OCI-M2 (cell line): ENCODE measurements at regions not wholly inside any gene's neighbourhood (a gene's known extent, or its start where the extent isn't known, plus 50 kb on each side); places are given as distances from the start of the nearest gene placed in this dataset.

Experiments
- DNase-seq: peaks from one replicate; lab custom pipeline; 2025; ENCODE audit not compliant: unreplicated experiment; lab: John Stamatoyannopoulos, UW

- DNase-seq = no peak
Measured at GRCh38 chr2:217185265-217185995, 325.6 kb upstream of the TNP1 start.

DNA sequence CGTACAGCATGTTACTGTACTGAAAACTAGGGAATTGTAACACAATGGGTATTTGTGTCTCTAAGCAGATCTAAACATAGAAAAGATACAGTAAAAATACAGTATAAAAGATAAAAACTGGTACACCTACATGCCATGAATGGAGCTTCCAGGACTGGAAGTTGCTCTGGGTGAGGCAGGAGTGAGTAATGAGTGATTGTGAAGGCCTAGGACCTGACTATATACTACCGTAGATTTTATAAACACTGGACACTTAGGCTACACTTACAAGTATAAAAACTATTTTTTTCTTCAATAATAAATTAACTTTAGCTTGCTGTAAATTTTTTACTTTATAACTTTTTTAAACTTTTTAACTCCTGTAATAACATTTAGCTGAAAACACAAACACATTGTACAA, 324.4 kb upstream of the TNP1 start:
- no peak for DNase-seq

DNA sequence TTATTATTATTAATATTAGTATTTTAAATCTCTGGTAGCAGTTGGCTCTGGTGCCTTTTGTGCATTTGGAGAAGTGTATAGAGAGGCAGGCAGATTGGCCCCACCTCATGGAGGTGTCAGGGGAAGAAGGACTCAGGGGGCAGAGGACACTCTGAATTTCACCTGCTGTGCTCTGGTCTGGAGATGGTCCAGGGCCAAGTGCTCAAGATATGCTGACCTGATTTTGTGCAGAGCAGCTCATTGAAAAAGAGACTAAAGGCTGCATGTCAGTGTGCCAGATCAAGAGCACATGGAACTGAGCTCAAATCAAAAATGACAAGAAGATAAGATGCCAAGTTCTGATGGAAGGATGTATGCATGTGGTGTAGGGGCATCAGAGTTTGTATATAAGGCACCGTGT, 323.6 kb upstream of the TNP1 start:
- no peak for DNase-seq

- DNase-seq = no peak
Measured at GRCh38 chr2:217182926-217183325, 323.1 kb upstream of the TNP1 start.

DNA sequence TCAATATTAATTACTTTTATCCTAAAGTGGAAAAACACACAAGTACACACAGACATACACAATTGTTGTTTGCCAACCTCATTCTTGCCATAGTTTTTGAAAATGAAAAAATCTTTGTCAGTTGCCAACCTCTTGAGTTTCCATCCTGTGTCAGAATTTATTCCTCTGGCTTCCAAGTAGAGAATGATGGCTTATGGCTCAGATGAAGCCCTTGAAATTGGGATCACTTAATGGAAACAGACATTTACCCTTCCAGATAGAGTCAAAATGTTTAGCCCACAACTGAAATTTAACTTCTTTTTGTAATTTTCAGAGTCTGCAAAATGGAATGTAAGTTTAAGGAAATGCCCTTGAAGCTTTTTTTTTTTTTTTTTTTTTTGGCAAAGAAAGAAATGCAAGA, 321.6 kb upstream of the TNP1 start:
- no peak for DNase-seq

DNA sequence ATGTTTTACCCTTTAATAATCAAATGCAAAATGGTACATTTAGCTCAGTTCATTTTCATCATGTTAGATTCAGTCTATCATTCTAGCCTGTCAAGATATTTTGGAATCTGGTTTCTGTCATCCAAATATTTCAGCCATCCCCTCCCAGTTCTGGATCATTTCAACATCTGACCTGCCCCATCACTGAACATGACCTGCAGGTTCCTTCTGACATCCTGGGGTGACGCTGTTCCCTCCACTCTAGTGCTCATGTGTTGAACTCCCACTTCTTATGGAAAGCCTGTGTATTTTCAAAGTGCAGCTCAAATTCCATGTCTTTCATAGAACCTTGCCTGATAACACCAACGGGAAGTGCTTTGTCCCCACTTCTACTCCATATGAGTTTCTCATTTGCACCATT, 320.0 kb upstream of the TNP1 start:
- no peak for DNase-seq

GRCh38 chr2:217178341-217178740, 318.5 kb upstream of the TNP1 start:
- DNase-seq = no peak

GRCh38 chr2:217177720-217178119, 317.9 kb upstream of the TNP1 start:
- DNase-seq = no peak

DNA sequence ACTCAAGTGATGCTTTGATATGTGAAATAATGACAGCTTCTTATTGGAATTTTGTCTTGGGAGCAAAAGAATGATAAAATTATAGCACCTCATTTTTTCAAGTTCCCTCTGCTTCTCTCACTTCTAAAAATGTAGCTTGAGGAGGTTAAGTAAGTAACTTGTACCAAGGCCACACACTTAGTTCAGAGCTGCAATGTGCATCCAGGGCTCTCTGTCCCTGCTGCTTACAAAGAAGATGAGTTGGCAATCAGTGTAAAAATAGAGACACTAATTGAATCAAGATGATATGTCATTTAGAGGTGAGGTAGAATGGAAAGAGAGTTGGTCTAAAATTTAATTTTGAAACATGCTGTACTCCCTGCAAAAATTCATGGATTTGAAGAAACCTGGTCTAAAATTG, 312.0 kb upstream of the TNP1 start:
- DNase-seq = no peak

- no peak for DNase-seq
Measured at GRCh38 chr2:217168496-217168895, 308.6 kb upstream of the TNP1 start.

DNA sequence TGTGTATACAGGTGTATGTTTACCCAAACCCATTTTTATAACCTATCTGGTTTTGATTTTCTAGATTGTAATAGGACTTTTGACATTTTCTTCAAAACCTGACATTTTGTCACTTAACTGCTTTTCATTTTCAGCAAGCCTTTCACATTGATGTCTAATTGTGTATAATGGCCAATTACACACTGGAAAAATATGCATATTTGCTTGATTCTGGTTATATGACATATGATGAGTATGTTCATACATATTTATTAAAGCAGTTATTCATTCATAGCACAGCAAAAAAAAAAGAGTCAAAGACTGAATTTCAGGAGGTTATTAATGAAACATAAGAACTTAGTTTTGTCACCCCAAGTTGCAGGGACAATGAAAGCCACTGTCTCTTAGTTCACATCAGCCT, 307.7 kb upstream of the TNP1 start:
- DNase-seq = no peak

- no peak for DNase-seq
Measured at GRCh38 chr2:217166241-217166850, 306.5 kb upstream of the TNP1 start.

- DNase-seq = no peak
Measured at GRCh38 chr2:217165547-217165946, 305.7 kb upstream of the TNP1 start.

DNA sequence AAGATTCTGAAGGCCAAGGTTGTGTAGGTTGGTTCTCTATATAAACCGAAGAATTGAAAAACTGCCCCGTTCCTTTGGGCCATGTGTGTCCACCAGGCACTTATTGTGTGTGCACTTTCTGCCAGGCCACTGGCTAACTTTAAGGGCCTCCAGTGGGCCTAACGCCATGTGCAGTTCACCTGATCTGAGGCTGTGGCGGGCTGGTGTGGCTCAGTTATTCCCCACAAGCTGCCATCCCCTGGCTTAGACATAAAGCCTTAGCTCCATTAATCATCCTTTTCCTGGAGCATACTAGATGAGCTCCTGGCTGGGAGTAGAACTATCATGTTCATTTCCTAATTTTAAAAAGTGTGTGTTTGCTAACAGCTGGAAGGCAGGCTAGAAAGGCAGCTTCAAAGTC, 304.1 kb upstream of the TNP1 start:
- DNase-seq = no peak

DNA sequence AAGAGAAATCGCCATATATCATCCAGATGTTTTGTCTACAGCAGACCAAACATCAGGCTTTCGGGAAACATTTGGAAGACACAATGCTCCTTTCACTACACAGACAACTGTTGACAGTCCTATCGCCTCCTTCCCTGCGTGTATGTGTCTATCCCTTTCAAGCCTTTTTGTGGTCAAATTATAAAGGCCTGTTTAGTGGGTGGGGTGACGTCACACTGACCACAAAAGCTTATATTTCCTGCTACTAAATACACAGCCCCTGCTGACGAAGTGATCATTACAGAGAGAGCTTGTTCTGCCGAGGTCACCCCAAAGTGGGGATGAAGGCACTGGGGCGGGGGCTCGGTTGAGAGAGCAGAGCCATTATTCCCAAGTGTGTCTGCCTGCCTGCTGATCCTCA, 302.7 kb upstream of the TNP1 start:
- no peak for DNase-seq

GRCh38 chr2:217160978-217161973, 301.4 kb upstream of the TNP1 start:
- no peak for DNase-seq

DNA sequence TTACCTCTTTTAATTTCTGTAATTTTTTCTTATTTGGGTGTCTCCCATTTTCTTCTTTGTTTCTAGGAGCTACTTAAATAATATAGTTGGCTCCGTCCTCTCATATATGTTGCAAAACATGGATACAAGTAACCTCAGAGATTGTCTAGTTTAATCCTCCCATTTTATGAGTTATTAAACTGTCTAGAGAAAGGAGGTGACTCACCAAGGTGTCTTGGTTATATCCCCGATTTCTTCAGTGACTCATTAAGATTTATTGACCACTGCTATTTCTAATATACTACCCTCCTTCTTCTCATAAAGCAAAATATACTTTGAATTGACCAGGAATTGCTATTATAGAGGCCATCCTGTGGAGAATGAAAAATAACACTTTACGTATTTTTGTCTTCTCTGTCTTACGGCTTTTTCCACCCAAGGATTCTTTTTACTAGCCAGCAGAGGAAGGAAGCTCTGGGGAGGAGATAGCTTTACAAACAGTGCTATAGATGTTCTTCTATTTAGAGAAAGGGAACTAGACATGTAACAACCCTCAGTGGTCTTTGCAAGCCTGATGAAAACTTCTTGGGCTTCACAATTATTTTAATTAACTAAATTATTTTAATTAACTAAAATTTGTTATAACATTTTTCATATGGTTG, 300.4 kb upstream of the TNP1 start:
- DNase-seq = no peak

GRCh38 chr2:217158928-217159327, 299.1 kb upstream of the TNP1 start:
- no peak for DNase-seq

DNA sequence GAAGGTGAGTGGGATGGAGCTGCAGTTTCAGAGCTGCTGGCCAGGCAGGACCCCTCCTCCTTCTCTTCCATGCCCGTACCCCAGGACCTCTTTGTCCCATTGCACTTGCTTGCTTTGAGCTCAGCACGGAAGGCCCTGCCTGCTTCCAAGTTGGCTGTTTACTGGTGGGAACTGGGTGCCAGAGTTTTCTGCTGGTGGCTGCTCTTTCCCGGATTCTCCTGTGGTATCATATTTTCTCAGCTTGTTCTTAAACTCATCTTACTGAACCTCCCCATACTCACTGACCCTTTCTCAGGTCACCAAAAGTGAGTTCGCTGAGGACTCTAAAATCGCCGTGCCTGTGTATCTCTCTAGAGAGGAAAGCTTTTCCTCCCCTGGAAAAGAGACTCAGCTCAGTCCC, 297.7 kb upstream of the TNP1 start:
- DNase-seq = no peak

- no peak for DNase-seq
Measured at GRCh38 chr2:217156801-217157200, 296.9 kb upstream of the TNP1 start.

DNA sequence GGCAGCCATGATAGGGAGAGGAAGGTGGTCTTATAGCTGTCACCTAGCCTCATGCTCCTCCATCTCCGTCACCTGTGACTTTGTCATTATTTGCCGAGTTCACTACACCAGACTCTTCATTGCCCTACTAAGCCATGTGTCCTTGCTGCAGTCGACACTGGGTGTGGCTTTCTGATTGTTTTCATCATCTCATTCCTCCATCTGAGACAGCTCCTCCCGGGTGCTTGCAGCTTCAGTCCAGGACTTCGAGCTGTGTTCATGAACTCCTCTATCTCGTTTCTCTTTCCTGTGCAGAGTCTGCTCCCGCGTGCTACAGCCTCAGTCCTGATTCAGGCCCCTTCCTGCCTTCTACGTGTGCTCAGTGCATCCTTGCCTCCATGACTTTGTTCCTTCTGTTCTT, 295.1 kb upstream of the TNP1 start:
- DNase-seq = no peak
